ENCODE measurements at regions not wholly inside any gene's neighbourhood (a gene's known extent, or its start where the extent isn't known, plus 50 kb on each side); places are given as distances from the start of the nearest gene placed in this dataset.

GRCh38 chr13:105070452-105070851, 1465.0 kb downstream of the EFNB2 start:
- Histone ChIP-seq H3K9me3 (no peaks in the 10 kb centered on the region), H3K4me1 (no peaks in the 10 kb centered on the region), H3K27me3 (no peaks in the 10 kb centered on the region), H3K4me3 (no peak overlapping the region), H3K36me3 (no peaks in the 10 kb centered on the region), H3K27ac (no peak overlapping the region)
- no peak for TF ChIP-seq CTCF (IDR thresholded peaks at IDR 0.05)
- DNase-seq (ENCODE audit: low spot score): no peak

GRCh38 chr13:105069106-105069505, 1466.4 kb downstream of the EFNB2 start:
- H3K9me3 ChIP-seq: no peaks in the 10 kb centered on the region
- no peak for DNase-seq (ENCODE audit: low spot score)
- no peaks in the 10 kb centered on the region for H3K36me3 ChIP-seq
- H3K27ac ChIP-seq: no peak overlapping the region
- TF ChIP-seq CTCF (IDR thresholded peaks at IDR 0.05): no peak
- H3K4me1 ChIP-seq: no peaks in the 10 kb centered on the region
- H3K27me3 ChIP-seq: no peaks in the 10 kb centered on the region
- H3K4me3 ChIP-seq: no peak overlapping the region

- Histone ChIP-seq H3K4me1 (no peaks in the 10 kb centered on the region), H3K4me3 (no peak overlapping the region), H3K27me3 (no peaks in the 10 kb centered on the region), H3K36me3 (no peaks in the 10 kb centered on the region), H3K9me3 (no peaks in the 10 kb centered on the region), H3K27ac (no peak overlapping the region)
- DNase-seq (ENCODE audit: low spot score): no peak
- no peak for TF ChIP-seq CTCF (IDR thresholded peaks at IDR 0.05)
Measured at GRCh38 chr13:105063676-105064075, 1471.8 kb downstream of the EFNB2 start.

- no peak for DNase-seq (ENCODE audit: low spot score)
- no peaks in the 10 kb centered on the region for H3K9me3 ChIP-seq
- no peak overlapping the region for H3K4me3 ChIP-seq
- no peak overlapping the region for H3K27ac ChIP-seq
- no peaks in the 10 kb centered on the region for H3K27me3 ChIP-seq
- H3K36me3 ChIP-seq: no peaks in the 10 kb centered on the region
- TF ChIP-seq CTCF (IDR thresholded peaks at IDR 0.05): no peak
- H3K4me1 ChIP-seq: no peaks in the 10 kb centered on the region
Measured at GRCh38 chr13:105059786-105060185, 1475.7 kb downstream of the EFNB2 start.

- Histone ChIP-seq H3K4me1 (no peaks in the 10 kb centered on the region), H3K27me3 (no peaks in the 10 kb centered on the region), H3K4me3 (no peak overlapping the region), H3K9me3 (no peaks in the 10 kb centered on the region), H3K27ac (no peak overlapping the region), H3K36me3 (no peaks in the 10 kb centered on the region)
- TF ChIP-seq CTCF (IDR thresholded peaks at IDR 0.05): no peak
- no peak for DNase-seq (ENCODE audit: low spot score)
Measured at GRCh38 chr13:105058517-105058916, 1476.9 kb downstream of the EFNB2 start.

- no peak overlapping the region for H3K4me3 ChIP-seq
- no peak for TF ChIP-seq CTCF (IDR thresholded peaks at IDR 0.05)
- H3K36me3 ChIP-seq: no peaks in the 10 kb centered on the region
- H3K4me1 ChIP-seq: no peaks in the 10 kb centered on the region
- H3K9me3 ChIP-seq: no peaks in the 10 kb centered on the region
- no peak overlapping the region for H3K27ac ChIP-seq
- no peak for DNase-seq (ENCODE audit: low spot score)
- no peaks in the 10 kb centered on the region for H3K27me3 ChIP-seq
Measured at GRCh38 chr13:105052711-105053110, 1482.8 kb downstream of the EFNB2 start.

Measured in right atrium auricular region (tissue), 2 donors.